GM12864 (cell line): ENCODE measurements at regions not wholly inside any gene's neighbourhood (a gene's known extent, or its start where the extent isn't known, plus 50 kb on each side); places are given as distances from the start of the nearest gene placed in this dataset.
"Not testable (repeated sequence)": the region's sequence is repeated elsewhere in the genome, so short reads cannot be mapped to it uniquely, and the experiment has no call there.

Experiments used
- DNase-seq: peaks from one replicate; pipeline ENCODE4 v3.0.0-alpha.2; 2011; ENCODE audit warnings: low read depth
- H3K4me3 ChIP-seq: 2 replicates; pipeline ENCODE4 v1.5.1; 2011; ENCODE audit warnings: mild to moderate bottlenecking, low read depth, low read length, control low read depth
- CTCF ChIP-seq: IDR thresholded peaks from 2 replicates; pipeline ENCODE4 v1.5.1; 2011; ENCODE audit warnings: low read depth, mild to moderate bottlenecking, moderate library complexity, low read length, control low read depth, inconsistent platforms; ENCODE audit errors: missing control alignments

DNA sequence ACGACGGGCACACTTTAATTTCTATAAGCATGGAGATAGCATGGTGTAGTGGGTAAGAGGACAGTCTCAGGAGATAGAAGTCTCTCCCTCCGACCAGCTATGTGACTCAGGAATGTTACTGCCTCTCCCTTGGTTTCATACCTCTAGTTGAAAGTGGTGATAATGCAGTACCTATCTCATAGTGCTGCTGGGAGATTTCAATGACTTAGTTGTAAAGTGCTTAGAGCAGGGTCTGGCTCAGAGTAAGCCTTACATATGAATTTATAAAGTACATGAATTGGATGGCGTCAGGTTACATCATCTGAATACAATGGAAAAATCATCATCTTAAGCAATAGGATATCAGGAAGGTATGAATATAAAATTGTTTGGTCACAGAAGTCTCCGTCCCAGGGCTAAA lies 952.8 kb upstream of the EDIL3 start:
- DNase-seq = no peak
- no peak for TF ChIP-seq CTCF
- H3K4me3 ChIP-seq = no peak overlapping the region

DNA sequence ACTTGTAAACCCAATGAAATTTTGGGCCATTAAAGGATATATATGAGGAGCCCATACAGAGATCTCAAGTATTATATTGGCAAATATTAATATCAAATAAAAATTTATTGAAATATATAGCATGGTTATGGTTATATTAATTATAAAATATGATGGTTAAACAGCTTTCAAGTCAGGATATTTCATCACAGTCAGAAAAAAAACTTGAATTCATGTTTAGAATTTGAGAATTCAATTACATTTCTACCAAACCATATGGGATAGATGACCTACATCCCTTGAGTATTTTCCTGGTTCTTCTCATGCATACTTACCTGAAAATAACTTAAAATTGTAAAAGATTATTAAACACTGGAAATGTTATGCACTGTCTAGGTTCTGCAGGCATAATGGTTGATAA lies 956.1 kb upstream of the EDIL3 start:
- H3K4me3 ChIP-seq = no peak overlapping the region
- DNase-seq = no peak
- no peak for TF ChIP-seq CTCF

DNA sequence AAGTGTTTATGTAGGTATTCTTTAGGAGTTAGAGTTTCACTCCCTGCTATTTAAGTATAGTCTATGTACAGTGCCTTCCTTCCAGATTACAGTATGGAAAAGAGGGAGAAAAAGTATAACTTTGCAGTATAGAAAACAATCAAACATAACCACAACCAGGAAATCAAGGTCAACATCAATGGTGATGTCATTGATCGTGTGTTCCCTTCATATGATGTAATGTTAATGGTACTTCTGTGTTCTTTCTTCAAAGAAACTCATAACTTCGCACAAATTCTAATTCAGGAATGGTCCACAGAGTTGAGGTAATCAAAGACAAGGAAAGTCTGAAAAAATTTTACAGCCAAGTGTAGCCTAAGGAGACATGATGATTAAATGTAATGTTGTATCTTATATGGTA lies 961.1 kb upstream of the EDIL3 start:
- DNase-seq = no peak
- TF ChIP-seq CTCF = no peak

DNA sequence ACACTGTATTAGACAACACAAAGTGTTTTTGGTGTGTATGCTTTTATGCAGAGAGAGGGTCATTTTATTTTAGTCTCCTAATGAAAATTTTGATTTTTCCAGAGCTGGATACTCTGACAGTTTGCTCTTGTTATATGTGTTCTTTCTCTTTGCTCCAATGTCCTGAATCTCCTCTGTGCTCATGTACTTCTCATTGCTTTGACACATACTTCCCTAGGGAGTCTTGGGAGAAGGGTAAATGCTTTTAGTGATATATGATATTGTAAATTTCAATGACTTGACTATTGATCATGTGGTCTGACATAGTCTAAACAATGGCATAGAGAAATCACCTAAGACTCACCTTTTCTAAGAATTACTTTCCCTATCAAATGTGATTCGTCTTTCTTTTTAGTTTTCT lies 972.6 kb upstream of the EDIL3 start:
- H3K4me3 ChIP-seq = no peak overlapping the region
- TF ChIP-seq CTCF = no peak
- no peak for DNase-seq

More for the DNA sequence above, 961.1 kb upstream of the EDIL3 start:
- no peak overlapping the region for H3K4me3 ChIP-seq

DNA sequence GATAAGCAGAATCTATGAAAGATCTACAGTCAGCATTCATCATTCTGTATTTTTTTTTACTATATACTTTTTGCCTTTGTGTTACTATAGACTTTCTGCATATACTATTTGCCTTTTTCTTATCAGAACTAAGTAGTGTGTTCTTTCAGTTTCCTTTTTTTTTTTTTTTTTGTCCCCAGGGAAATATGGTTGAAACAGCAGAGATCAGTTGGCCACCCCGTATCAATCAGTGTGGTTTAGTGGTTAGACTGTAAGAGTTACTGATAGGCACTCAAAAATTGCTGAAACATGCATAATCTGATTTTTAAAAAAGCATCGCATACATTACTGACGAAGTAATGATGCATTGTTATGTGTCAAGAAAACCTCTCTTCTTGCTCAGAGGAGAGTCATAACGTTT lies 990.8 kb upstream of the EDIL3 start:
- TF ChIP-seq CTCF = no peak
- DNase-seq = no peak
- H3K4me3 ChIP-seq = no peak overlapping the region

- no peak overlapping the region for H3K4me3 ChIP-seq
- no peak for DNase-seq
- TF ChIP-seq CTCF = no peak
Observed at GRCh38 chr5:85388770-85389169, 1004.1 kb upstream of the EDIL3 start.

DNA sequence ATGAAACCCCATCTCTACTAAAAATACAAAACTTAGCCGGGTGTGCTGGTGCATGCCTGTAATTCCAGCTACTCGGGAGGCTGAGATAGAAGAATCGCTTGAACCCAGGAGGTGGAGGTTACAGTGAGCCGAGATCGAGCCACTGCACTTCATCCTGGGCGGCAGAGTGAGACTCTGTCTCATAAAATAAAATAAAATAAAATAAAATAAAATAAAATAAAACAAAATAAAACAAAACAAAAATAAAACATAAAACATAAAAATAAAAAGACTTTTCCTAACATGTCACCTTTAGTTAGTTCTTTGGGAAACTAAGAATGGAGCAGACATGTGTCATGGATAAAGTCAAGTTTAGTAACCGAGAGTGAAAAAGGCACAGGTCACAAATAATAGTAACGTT lies 1007.6 kb upstream of the EDIL3 start:
- not testable (repeated sequence) for H3K4me3 ChIP-seq, DNase-seq

DNA sequence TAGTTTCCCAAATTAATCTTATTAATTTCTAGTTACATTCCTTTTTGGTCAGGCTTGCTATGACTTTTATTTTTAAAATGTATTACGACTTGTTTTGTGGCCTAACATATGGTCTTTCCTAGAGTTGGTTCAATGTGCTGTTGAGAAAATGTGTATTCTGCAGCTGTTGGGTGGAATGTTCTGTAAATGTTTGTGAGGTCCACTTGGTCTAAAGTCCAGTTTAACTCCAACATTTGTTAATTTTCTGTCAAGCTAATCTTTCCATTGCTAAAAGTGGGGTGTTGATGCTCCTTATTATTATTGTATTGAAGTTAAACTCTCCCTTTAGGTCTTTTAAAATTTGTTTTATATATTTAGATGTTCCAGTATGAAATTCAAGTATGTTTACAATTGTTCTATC lies 1010.8 kb upstream of the EDIL3 start:
- no peak for TF ChIP-seq CTCF
- no peak for DNase-seq
- H3K4me3 ChIP-seq = no peak overlapping the region
